ENCODE measurements at regions not wholly inside any gene's neighbourhood (a gene's known extent, or its start where the extent isn't known, plus 50 kb on each side); places are given as distances from the start of the nearest gene placed in this dataset.

- Histone ChIP-seq H3K27ac (ENCODE audit: control insufficient read depth, insufficient read depth, low read length) (peak overlapping the region; percentile 10), H3K4me1 (ENCODE audit: control insufficient read depth, extremely low read depth, insufficient read depth, low read length) (peaks cover 43% of the 10 kb centered on the region), H3K9me1 (ENCODE audit: control insufficient read depth, extremely low read depth, insufficient read depth, low read length) (no peaks in the 10 kb centered on the region), H3K9me3 (ENCODE audit: control insufficient read depth, low read depth, low read length) (no peaks in the 10 kb centered on the region), H2AFZ (ENCODE audit: control insufficient read depth, low read length) (no peak overlapping the region), H3K4me3 (ENCODE audit: control insufficient read depth in 2 of 3, extremely low read depth in 1 of 3, insufficient read depth in 2 of 3, low read depth in 1 of 3, low read length in 3 of 3) (no peak overlapping the region), H3K27me3 (ENCODE audit: control insufficient read depth, extremely low read depth, insufficient read depth, low read length) (no peaks in the 10 kb centered on the region), H3K9ac (ENCODE audit: control insufficient read depth, extremely low read depth, insufficient read depth, low read length) (no peak overlapping the region), H3K79me2 (ENCODE audit: control insufficient read depth, insufficient read depth, low read length) (no peaks in the 10 kb centered on the region), H3K4me2 (ENCODE audit: control insufficient read depth, extremely low read depth, insufficient read depth, low read depth, low read length) (no peak overlapping the region), H3K36me3 (ENCODE audit: control insufficient read depth in 2 of 2, extremely low read depth in 1 of 2, insufficient read depth in 2 of 2, low read length in 2 of 2) (no peaks in the 10 kb centered on the region), H4K20me1 (ENCODE audit: control insufficient read depth, extremely low read depth, insufficient read depth, low read length) (no peaks in the 10 kb centered on the region)
- no peak for TF ChIP-seq EZH2 (IDR thresholded peaks at IDR 0.05; ENCODE audit: low read length)
- TF ChIP-seq CTCF (optimal IDR thresholded peaks at IDR 0.05 in 1 of 3, IDR thresholded peaks at IDR 0.05 in 1 of 3, conservative IDR thresholded peaks at IDR 0.05 in 1 of 3; ENCODE audit: extremely low read depth in 1 of 3, insufficient read depth in 2 of 3, low read length in 3 of 3): no peak
- peak; percentile 49 for FAIRE-seq
- dilution Hi-C loops (cut with MboI; ENCODE audit: extremely low pct_ligation_motif_present, low sequenced_read_pairs): no loop called here
- no peak for DNase-seq (ENCODE audit: low read depth, low spot score)
Measured at GRCh38 chr5:58185397-58185796, 274.5 kb downstream of the PLK2 start.

- no peaks in the 10 kb centered on the region for H3K9me3 ChIP-seq (ENCODE audit: control insufficient read depth, low read depth, low read length)
- H3K27me3 ChIP-seq (ENCODE audit: control insufficient read depth, extremely low read depth, insufficient read depth, low read length): no peaks in the 10 kb centered on the region
- H3K79me2 ChIP-seq (ENCODE audit: control insufficient read depth, insufficient read depth, low read length): no peaks in the 10 kb centered on the region
- FAIRE-seq (peak; percentile 86), DNase-seq (ENCODE audit: low read depth, low spot score) (no peak)
- H3K9ac ChIP-seq (ENCODE audit: control insufficient read depth, extremely low read depth, insufficient read depth, low read length): no peak overlapping the region
- H3K4me3 ChIP-seq (ENCODE audit: control insufficient read depth in 2 of 3, extremely low read depth in 1 of 3, insufficient read depth in 2 of 3, low read depth in 1 of 3, low read length in 3 of 3): no peak overlapping the region
- H3K27ac ChIP-seq (ENCODE audit: control insufficient read depth, insufficient read depth, low read length): no peak overlapping the region
- H3K36me3 ChIP-seq (ENCODE audit: control insufficient read depth in 2 of 2, extremely low read depth in 1 of 2, insufficient read depth in 2 of 2, low read length in 2 of 2): no peaks in the 10 kb centered on the region
- dilution Hi-C loops (cut with MboI; ENCODE audit: extremely low pct_ligation_motif_present, low sequenced_read_pairs): no loop called here
- peaks cover 43% of the 10 kb centered on the region for H3K4me1 ChIP-seq (ENCODE audit: control insufficient read depth, extremely low read depth, insufficient read depth, low read length)
- H2AFZ ChIP-seq (ENCODE audit: control insufficient read depth, low read length): no peak overlapping the region
- H3K9me1 ChIP-seq (ENCODE audit: control insufficient read depth, extremely low read depth, insufficient read depth, low read length): no peaks in the 10 kb centered on the region
- H4K20me1 ChIP-seq (ENCODE audit: control insufficient read depth, extremely low read depth, insufficient read depth, low read length): no peaks in the 10 kb centered on the region
- TF ChIP-seq EZH2 (IDR thresholded peaks at IDR 0.05; ENCODE audit: low read length) (no peak), CTCF (optimal IDR thresholded peaks at IDR 0.05 in 1 of 3, IDR thresholded peaks at IDR 0.05 in 1 of 3, conservative IDR thresholded peaks at IDR 0.05 in 1 of 3; ENCODE audit: extremely low read depth in 1 of 3, insufficient read depth in 2 of 3, low read length in 3 of 3) (no peak)
- H3K4me2 ChIP-seq (ENCODE audit: control insufficient read depth, extremely low read depth, insufficient read depth, low read depth, low read length): peak overlapping the region; percentile 24
Measured at GRCh38 chr5:58184910-58185309, 275.0 kb downstream of the PLK2 start.
